SU-DHL-6 (cell line): ENCODE measurements at regions not wholly inside any gene's neighbourhood (a gene's known extent, or its start where the extent isn't known, plus 50 kb on each side); places are given as distances from the start of the nearest gene placed in this dataset.

Experiments used
- CTCF ChIP-seq: fragments of 200-600 bp; sonication (generic); IDR thresholded peaks from one replicate; pipeline ENCODE4 v1.5.1; 2017; ENCODE audit warnings: antibody characterized with exemption, mild to moderate bottlenecking, low read length, moderate library complexity; ENCODE audit not compliant: insufficient read depth, poor library complexity, severe bottlenecking
- EZH2phosphoT487 ChIP-seq: fragments of 200-600 bp; sonication (generic), shearing (Covaris generic); conservative IDR thresholded peaks from 2 replicates; pipeline ENCODE4 v1.6.1; 2018; ENCODE audit warnings: mild to moderate bottlenecking, antibody characterized with exemption, low read length, moderate library complexity, mixed read lengths

GRCh38 chr6:92589996-92590395, 829.4 kb downstream of the EPHA7 start:
- TF ChIP-seq CTCF (no peak), EZH2phosphoT487 (no peak)
